Erythroblast (primary cell): ENCODE measurements at regions not wholly inside any gene's neighbourhood (a gene's known extent, or its start where the extent isn't known, plus 50 kb on each side); places are given as distances from the start of the nearest gene placed in this dataset.

Experiments used
- GATA1 ChIP-seq: IDR thresholded peaks from 2 replicates; pipeline ENCODE4 v1.6.1; 2011; ENCODE audit warnings: low read depth, mild to moderate bottlenecking, control low read depth, low read length, moderate library complexity
- POLR2A ChIP-seq: IDR thresholded peaks from 2 replicates; pipeline ENCODE4 v1.6.1; 2011; ENCODE audit warnings: mild to moderate bottlenecking, low read length

- TF ChIP-seq POLR2A (no peak), GATA1 (no peak)
Measured at GRCh38 chr3:5058471-5058951, 63.6 kb upstream of the ARL8B start.
